Liver (tissue), 8 donors: ENCODE measurements at regions not wholly inside any gene's neighbourhood (a gene's known extent, or its start where the extent isn't known, plus 50 kb on each side); places are given as distances from the start of the nearest gene placed in this dataset.
A peak's percentile ranks its signal among the peaks of the same experiment; 100 is the strongest.

ENCODE experiments used
- DNase-seq: peaks from one replicate; pipeline ENCODE4 v3.0.0-alpha.2; 2017; ENCODE audit warnings: low spot score
- H3K27ac ChIP-seq, 2 donors: one replicate each; pipeline ENCODE4 v1.7.0; 2013; ENCODE audit warnings: inconsistent platforms in 2 of 2, low read length in 2 of 2, control low read depth in 1 of 2, low read depth in 1 of 2, mild to moderate bottlenecking in 1 of 2
- H3K27me3 ChIP-seq, 4 donors: one replicate each; pipeline versions ENCODE4 v1.6.1 to v1.7.0; 2013; ENCODE audit warnings: low read length in 3 of 4, inconsistent platforms in 1 of 4, mild to moderate bottlenecking in 1 of 4, moderate library complexity in 1 of 4; ENCODE audit not compliant: control insufficient read depth in 4 of 4, insufficient read depth in 4 of 4
- H3K36me3 ChIP-seq, 4 donors: one replicate each; pipeline versions ENCODE4 v1.6.1 to v1.7.0; 2013; ENCODE audit warnings: low read length in 3 of 4, mild to moderate bottlenecking in 3 of 4, low read depth in 1 of 4, moderate library complexity in 1 of 4; ENCODE audit not compliant: control insufficient read depth in 4 of 4, insufficient read depth in 3 of 4
- H3K4me1 ChIP-seq, 4 donors: one replicate each; pipeline versions ENCODE4 v1.6.1 to v1.7.0; 2013; ENCODE audit warnings: low read length in 3 of 4, mild to moderate bottlenecking in 3 of 4, moderate library complexity in 1 of 4; ENCODE audit not compliant: control insufficient read depth in 4 of 4, insufficient read depth in 4 of 4
- H3K4me3 ChIP-seq, 3 donors: one replicate each; pipeline versions ENCODE4 v1.6.1 to v1.7.0; 2013; ENCODE audit warnings: low read length in 3 of 3, control low read depth in 1 of 3, low read depth in 1 of 3, mild to moderate bottlenecking in 1 of 3
- H3K9ac ChIP-seq, 2 donors: one replicate each; pipeline ENCODE4 v1.7.0; 2013; ENCODE audit warnings: low read length in 2 of 2, mild to moderate bottlenecking in 2 of 2, moderate library complexity in 2 of 2, control low read depth in 1 of 2, low read depth in 1 of 2
- H3K9me3 ChIP-seq, 4 donors: one replicate each; pipeline versions ENCODE4 v1.6.1 to v1.7.0; 2013; ENCODE audit warnings: low read length in 3 of 4; ENCODE audit not compliant: control insufficient read depth in 4 of 4
- CTCF ChIP-seq: fragments of 150-350 bp; IDR thresholded peaks from 2 replicates; pipeline ENCODE4 v1.5.1; 2017; ENCODE audit warnings: improper control_type of control experiment, low read depth, low read length; ENCODE audit not compliant: missing input control
- FOXA1 ChIP-seq: IDR thresholded peaks from 2 replicates; pipeline ENCODE4 v1.6.1; 2016; ENCODE audit warnings: antibody characterized with exemption
- GABPA ChIP-seq, 2 donors: IDR thresholded peaks in 1 of 2; conservative IDR thresholded peaks in 1 of 2; 2 replicates each; pipeline ENCODE4 v1.6.1; 2016; ENCODE audit warnings: antibody characterized with exemption in 2 of 2, mild to moderate bottlenecking in 1 of 2, moderate library complexity in 1 of 2
- HNF4A ChIP-seq, 2 donors: conservative IDR thresholded peaks; 2 replicates each; pipeline ENCODE4 v1.6.1; 2016; ENCODE audit warnings: antibody characterized with exemption in 2 of 2, mild to moderate bottlenecking in 2 of 2
- JUND ChIP-seq, 2 donors: IDR thresholded peaks; 2 replicates each; pipeline ENCODE4 v1.6.1; 2016; ENCODE audit warnings: antibody characterized with exemption in 2 of 2
- NR2F2 ChIP-seq: IDR thresholded peaks from 2 replicates; pipeline ENCODE4 v1.6.1; 2016; ENCODE audit warnings: antibody characterized with exemption
- RAD21 ChIP-seq, 2 donors: IDR thresholded peaks; 2 replicates each; pipeline ENCODE4 v1.6.1; 2016; ENCODE audit warnings: antibody characterized with exemption in 2 of 2, mild to moderate bottlenecking in 2 of 2
- RXRA ChIP-seq, 2 donors: IDR thresholded peaks; 2 replicates each; pipeline ENCODE4 v1.6.1; 2017 to 2018; ENCODE audit warnings: antibody characterized with exemption in 2 of 2, mild to moderate bottlenecking in 1 of 2
- TAF1 ChIP-seq: conservative IDR thresholded peaks from 2 replicates; pipeline ENCODE4 v1.6.1; 2016; ENCODE audit warnings: antibody characterized with exemption, mild to moderate bottlenecking
- YY1 ChIP-seq: IDR thresholded peaks from 2 replicates; pipeline ENCODE4 v1.6.1; 2016; ENCODE audit warnings: antibody characterized with exemption, mild to moderate bottlenecking
- ZBTB33 ChIP-seq: IDR thresholded peaks from 2 replicates; pipeline ENCODE4 v1.6.1; 2016; ENCODE audit warnings: antibody characterized with exemption
- WGBS: extraction: QIAGEN DNeasy Blood & Tissue Kit; methylation state at CpG from one replicate; pipeline ENCODE4 v1.1.7; 2013; 5-methylcytosine and 5-hydroxymethylcytosine counted together
- TF ChIP-seq, protein P1 (sequence below): IDR thresholded peaks from 2 replicates; pipeline ENCODE4 v1.6.1; 2016; ENCODE audit warnings: antibody characterized with exemption
- TF ChIP-seq, protein P2 (sequence below): IDR thresholded peaks from 2 replicates; pipeline ENCODE4 v1.6.1; 2016; ENCODE audit warnings: antibody characterized with exemption, mild to moderate bottlenecking
- donor health status: healthy.
- donor health status: healthy.
- donor health status: healthy.
- donor health status: healthy.
- donor health status: healthy.

- TF ChIP-seq, protein P1, sequence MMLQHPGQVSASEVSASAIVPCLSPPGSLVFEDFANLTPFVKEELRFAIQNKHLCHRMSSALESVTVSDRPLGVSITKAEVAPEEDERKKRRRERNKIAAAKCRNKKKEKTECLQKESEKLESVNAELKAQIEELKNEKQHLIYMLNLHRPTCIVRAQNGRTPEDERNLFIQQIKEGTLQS, result no peak
- TF ChIP-seq CTCF (peak; percentile 54), RAD21 (IDR thresholded peaks at IDR 0.05) (peak; percentile 69 to 78)
- Histone ChIP-seq H3K4me3 (no peak overlapping the region), H3K27ac (no peak overlapping the region), H3K36me3 (no peaks in the 10 kb centered on the region), H3K9ac (no peak overlapping the region), H3K9me3 (no peaks in the 10 kb centered on the region), H3K4me1 (no peaks in the 10 kb centered on the region), H3K27me3 (no peaks in the 10 kb centered on the region)
- peak; percentile 57 for DNase-seq
- WGBS, result 42% methylated on average over 2 of the region's 2 CpGs
Observed at GRCh38 chr6:40845553-40845952, 193.5 kb downstream of the UNC5CL start.

DNA sequence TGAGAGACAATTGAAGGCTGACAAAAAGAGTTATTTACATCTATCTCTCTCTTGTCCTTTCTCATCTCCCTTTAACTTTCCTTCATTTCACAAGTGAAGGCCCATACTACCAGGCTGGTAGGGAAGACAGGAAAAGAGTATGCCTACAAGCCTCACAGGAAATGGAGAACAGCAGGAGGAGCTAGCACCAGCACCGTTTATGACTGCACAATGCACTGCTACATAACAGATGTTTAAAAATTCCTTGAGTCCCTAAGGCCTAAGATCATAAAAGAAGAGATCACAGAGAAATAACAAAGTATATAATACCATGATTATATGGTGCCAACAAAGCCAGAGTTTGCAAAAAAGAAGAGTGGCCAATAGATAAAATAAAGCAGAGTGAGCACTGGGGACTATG, 194.8 kb downstream of the UNC5CL start:
- Histone ChIP-seq H3K36me3 (no peaks in the 10 kb centered on the region), H3K9ac (no peak overlapping the region), H3K9me3 (no peaks in the 10 kb centered on the region), H3K4me3 (no peak overlapping the region), H3K4me1 (no peaks in the 10 kb centered on the region), H3K27me3 (no peaks in the 10 kb centered on the region), H3K27ac (no peak overlapping the region)
- DNase-seq, result no peak
- 45% methylated on average over 1 of the region's 1 CpG for WGBS
- TF ChIP-seq CTCF (no peak), HNF4A (conservative IDR thresholded peaks at IDR 0.05) (no peak), FOXA1 (no peak), NR2F2 (no peak), RAD21 (IDR thresholded peaks at IDR 0.05) (no peak), GABPA (IDR thresholded peaks at IDR 0.05 in 1 of 2, conservative IDR thresholded peaks at IDR 0.05 in 1 of 2) (no peak), RXRA (IDR thresholded peaks at IDR 0.05) (no peak), TAF1 (no peak), JUND (IDR thresholded peaks at IDR 0.05) (no peak), ZBTB33 (no peak), YY1 (no peak)
- TF ChIP-seq, protein P2, sequence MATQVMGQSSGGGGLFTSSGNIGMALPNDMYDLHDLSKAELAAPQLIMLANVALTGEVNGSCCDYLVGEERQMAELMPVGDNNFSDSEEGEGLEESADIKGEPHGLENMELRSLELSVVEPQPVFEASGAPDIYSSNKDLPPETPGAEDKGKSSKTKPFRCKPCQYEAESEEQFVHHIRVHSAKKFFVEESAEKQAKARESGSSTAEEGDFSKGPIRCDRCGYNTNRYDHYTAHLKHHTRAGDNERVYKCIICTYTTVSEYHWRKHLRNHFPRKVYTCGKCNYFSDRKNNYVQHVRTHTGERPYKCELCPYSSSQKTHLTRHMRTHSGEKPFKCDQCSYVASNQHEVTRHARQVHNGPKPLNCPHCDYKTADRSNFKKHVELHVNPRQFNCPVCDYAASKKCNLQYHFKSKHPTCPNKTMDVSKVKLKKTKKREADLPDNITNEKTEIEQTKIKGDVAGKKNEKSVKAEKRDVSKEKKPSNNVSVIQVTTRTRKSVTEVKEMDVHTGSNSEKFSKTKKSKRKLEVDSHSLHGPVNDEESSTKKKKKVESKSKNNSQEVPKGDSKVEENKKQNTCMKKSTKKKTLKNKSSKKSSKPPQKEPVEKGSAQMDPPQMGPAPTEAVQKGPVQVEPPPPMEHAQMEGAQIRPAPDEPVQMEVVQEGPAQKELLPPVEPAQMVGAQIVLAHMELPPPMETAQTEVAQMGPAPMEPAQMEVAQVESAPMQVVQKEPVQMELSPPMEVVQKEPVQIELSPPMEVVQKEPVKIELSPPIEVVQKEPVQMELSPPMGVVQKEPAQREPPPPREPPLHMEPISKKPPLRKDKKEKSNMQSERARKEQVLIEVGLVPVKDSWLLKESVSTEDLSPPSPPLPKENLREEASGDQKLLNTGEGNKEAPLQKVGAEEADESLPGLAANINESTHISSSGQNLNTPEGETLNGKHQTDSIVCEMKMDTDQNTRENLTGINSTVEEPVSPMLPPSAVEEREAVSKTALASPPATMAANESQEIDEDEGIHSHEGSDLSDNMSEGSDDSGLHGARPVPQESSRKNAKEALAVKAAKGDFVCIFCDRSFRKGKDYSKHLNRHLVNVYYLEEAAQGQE, result no peak
